Right lobe of liver (tissue), 4 donors: ENCODE measurements at regions not wholly inside any gene's neighbourhood (a gene's known extent, or its start where the extent isn't known, plus 50 kb on each side); places are given as distances from the start of the nearest gene placed in this dataset.

Source experiments
- CTCF ChIP-seq, 4 donors: fragments of 200-600 bp in 3 of 4; fragments of 450-650 bp in 1 of 4; IDR thresholded peaks; one replicate each; pipeline versions ENCODE4 v1.5.1 to v1.8.0; 2016 to 2022; ENCODE audit warnings: antibody characterized with exemption in 4 of 4, mild to moderate bottlenecking in 2 of 4
- POLR2A ChIP-seq: fragments of 450-650 bp; IDR thresholded peaks from one replicate; pipeline ENCODE4 v1.6.1; 2017; ENCODE audit warnings: antibody characterized with exemption, mild to moderate bottlenecking
- donor health status: DM: no; HTN: no; CAD: no.
- donor health status: DM: no; HTN: no; CAD: no.
- donor health status: DM: no; HTN: yes; CAD: no.

GRCh38 chr5:145554399-145554798, 280.7 kb downstream of the PRELID2 start:
- TF ChIP-seq POLR2A (no peak), CTCF (IDR thresholded peaks at IDR 0.05) (no peak)
